ENCODE measurements at regions not wholly inside any gene's neighbourhood (a gene's known extent, or its start where the extent isn't known, plus 50 kb on each side); places are given as distances from the start of the nearest gene placed in this dataset.
A peak's percentile ranks its signal among the peaks of the same experiment; 100 is the strongest.

DNA sequence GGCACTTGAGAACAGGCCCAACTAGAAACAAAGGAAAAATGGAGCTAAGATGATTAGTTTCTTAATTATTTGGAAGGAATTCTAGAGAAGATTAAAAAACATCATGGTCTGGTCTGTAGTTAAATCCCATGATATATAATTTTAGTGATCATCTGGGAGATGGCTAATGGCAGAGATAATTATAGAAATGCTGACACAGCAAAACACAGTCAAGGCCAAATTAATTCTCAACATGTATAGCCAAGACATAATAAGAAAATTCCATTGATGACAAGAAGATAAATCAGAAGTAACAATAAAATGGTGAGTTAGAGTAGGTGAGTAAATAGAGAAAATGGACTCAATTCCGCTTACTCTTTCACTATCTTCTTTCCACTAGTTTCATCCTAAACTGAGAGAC lies 59.2 kb upstream of the ITGA4 start:
- DNase-seq, result no peak
- Histone ChIP-seq H3K27ac (ENCODE audit: low read length) (peak overlapping the region; percentile 72), H3K4me2 (ENCODE audit: insufficient read depth, low read length) (no peak overlapping the region), H3K9me3 (ENCODE audit: insufficient read depth, low read length, severe bottlenecking) (no peaks in the 10 kb centered on the region), H3K4me3 (ENCODE audit: low read depth in 1 of 2, low read length in 2 of 2) (no peak overlapping the region), H3K4me1 (ENCODE audit: insufficient read depth, low read length) (peaks cover 75% of the 10 kb centered on the region), H2AFZ (ENCODE audit: low read depth, low read length) (no peak overlapping the region), H4K20me1 (ENCODE audit: insufficient read depth, low read length) (no peaks in the 10 kb centered on the region), H3K9ac (ENCODE audit: low read depth, low read length) (no peak overlapping the region; the same call in 1 of the 2 replicates), H3K27me3 (ENCODE audit: insufficient read depth, low read length, poor library complexity) (no peaks in the 10 kb centered on the region), H3K36me3 (ENCODE audit: insufficient read depth, low read length) (no peaks in the 10 kb centered on the region), H3K79me2 (ENCODE audit: insufficient read depth, low read length) (no peaks in the 10 kb centered on the region)
- no peak for ATAC-seq (ENCODE audit: insufficient read depth, low read depth)
- TF ChIP-seq, protein P1, sequence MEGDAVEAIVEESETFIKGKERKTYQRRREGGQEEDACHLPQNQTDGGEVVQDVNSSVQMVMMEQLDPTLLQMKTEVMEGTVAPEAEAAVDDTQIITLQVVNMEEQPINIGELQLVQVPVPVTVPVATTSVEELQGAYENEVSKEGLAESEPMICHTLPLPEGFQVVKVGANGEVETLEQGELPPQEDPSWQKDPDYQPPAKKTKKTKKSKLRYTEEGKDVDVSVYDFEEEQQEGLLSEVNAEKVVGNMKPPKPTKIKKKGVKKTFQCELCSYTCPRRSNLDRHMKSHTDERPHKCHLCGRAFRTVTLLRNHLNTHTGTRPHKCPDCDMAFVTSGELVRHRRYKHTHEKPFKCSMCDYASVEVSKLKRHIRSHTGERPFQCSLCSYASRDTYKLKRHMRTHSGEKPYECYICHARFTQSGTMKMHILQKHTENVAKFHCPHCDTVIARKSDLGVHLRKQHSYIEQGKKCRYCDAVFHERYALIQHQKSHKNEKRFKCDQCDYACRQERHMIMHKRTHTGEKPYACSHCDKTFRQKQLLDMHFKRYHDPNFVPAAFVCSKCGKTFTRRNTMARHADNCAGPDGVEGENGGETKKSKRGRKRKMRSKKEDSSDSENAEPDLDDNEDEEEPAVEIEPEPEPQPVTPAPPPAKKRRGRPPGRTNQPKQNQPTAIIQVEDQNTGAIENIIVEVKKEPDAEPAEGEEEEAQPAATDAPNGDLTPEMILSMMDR (IDR thresholded peaks at IDR 0.05; ENCODE audit: borderline replicate concordance, extremely low read depth, low read length, poor library complexity, severe bottlenecking), result no peak

GRCh38 chr2:181399027-181399426 lies 58.2 kb upstream of the ITGA4 start:
- Histone ChIP-seq H3K9ac (ENCODE audit: low read depth, low read length) (peak overlapping the region; percentile 15), H3K27me3 (ENCODE audit: insufficient read depth, low read length, poor library complexity) (no peaks in the 10 kb centered on the region), H3K4me1 (ENCODE audit: insufficient read depth, low read length) (peaks cover 66% of the 10 kb centered on the region), H3K79me2 (ENCODE audit: insufficient read depth, low read length) (no peaks in the 10 kb centered on the region), H4K20me1 (ENCODE audit: insufficient read depth, low read length) (no peaks in the 10 kb centered on the region), H3K36me3 (ENCODE audit: insufficient read depth, low read length) (no peaks in the 10 kb centered on the region), H3K4me2 (ENCODE audit: insufficient read depth, low read length) (peak overlapping the region; percentile 21), H3K9me3 (ENCODE audit: insufficient read depth, low read length, severe bottlenecking) (no peaks in the 10 kb centered on the region), H3K4me3 (ENCODE audit: low read depth in 1 of 2, low read length in 2 of 2) (no peak overlapping the region), H3K27ac (ENCODE audit: low read length) (peak overlapping the region; percentile 72), H2AFZ (ENCODE audit: low read depth, low read length) (peak overlapping the region; percentile 37; the same call in 1 of the 2 replicates)
- ATAC-seq (ENCODE audit: insufficient read depth, low read depth), result peak; percentile 91
- DNase-seq, result peak; percentile 77
- TF ChIP-seq, protein P1 (IDR thresholded peaks at IDR 0.05; ENCODE audit: borderline replicate concordance, extremely low read depth, low read length, poor library complexity, severe bottlenecking), result no peak
- no peak for TF ChIP-seq EZH2 (IDR thresholded peaks at IDR 0.05; ENCODE audit: borderline replicate concordance, low read depth, low read length, severe bottlenecking)

GRCh38 chr2:181404472-181404871 lies 52.7 kb upstream of the ITGA4 start:
- H3K4me2 ChIP-seq (ENCODE audit: insufficient read depth, low read length), result no peak overlapping the region
- no peak overlapping the region for H3K27ac ChIP-seq (ENCODE audit: low read length)
- H3K9me3 ChIP-seq (ENCODE audit: insufficient read depth, low read length, severe bottlenecking), result no peaks in the 10 kb centered on the region
- H3K79me2 ChIP-seq (ENCODE audit: insufficient read depth, low read length), result no peaks in the 10 kb centered on the region
- DNase-seq (no peak), ATAC-seq (ENCODE audit: insufficient read depth, low read depth) (no peak)
- H3K9ac ChIP-seq (ENCODE audit: low read depth, low read length), result no peak overlapping the region
- peaks cover 35% of the 10 kb centered on the region for H3K4me1 ChIP-seq (ENCODE audit: insufficient read depth, low read length)
- H2AFZ ChIP-seq (ENCODE audit: low read depth, low read length), result no peak overlapping the region
- H3K36me3 ChIP-seq (ENCODE audit: insufficient read depth, low read length), result no peaks in the 10 kb centered on the region
- H3K4me3 ChIP-seq (ENCODE audit: low read depth in 1 of 2, low read length in 2 of 2), result no peak overlapping the region
- TF ChIP-seq, protein P1 (IDR thresholded peaks at IDR 0.05; ENCODE audit: borderline replicate concordance, extremely low read depth, low read length, poor library complexity, severe bottlenecking), result no peak
- no peak for TF ChIP-seq EZH2 (IDR thresholded peaks at IDR 0.05; ENCODE audit: borderline replicate concordance, low read depth, low read length, severe bottlenecking)
- H4K20me1 ChIP-seq (ENCODE audit: insufficient read depth, low read length), result no peaks in the 10 kb centered on the region
- no peaks in the 10 kb centered on the region for H3K27me3 ChIP-seq (ENCODE audit: insufficient read depth, low read length, poor library complexity)

- H3K4me2 ChIP-seq (ENCODE audit: insufficient read depth, low read length), result no peak overlapping the region
Measured at GRCh38 chr2:181407171-181407570, 50.0 kb upstream of the ITGA4 start.

More at GRCh38 chr2:181407171-181407570, 50.0 kb upstream of the ITGA4 start:
- H2AFZ ChIP-seq (ENCODE audit: low read depth, low read length), result no peak overlapping the region
- ATAC-seq (ENCODE audit: insufficient read depth, low read depth) (no peak), DNase-seq (no peak)
- H3K27me3 ChIP-seq (ENCODE audit: insufficient read depth, low read length, poor library complexity), result no peaks in the 10 kb centered on the region
- no peaks in the 10 kb centered on the region for H3K9me3 ChIP-seq (ENCODE audit: insufficient read depth, low read length, severe bottlenecking)
- no peak for TF ChIP-seq EZH2 (IDR thresholded peaks at IDR 0.05; ENCODE audit: borderline replicate concordance, low read depth, low read length, severe bottlenecking)
- TF ChIP-seq, protein P1 (IDR thresholded peaks at IDR 0.05; ENCODE audit: borderline replicate concordance, extremely low read depth, low read length, poor library complexity, severe bottlenecking), result no peak
- no peak overlapping the region for H3K4me3 ChIP-seq (ENCODE audit: low read depth in 1 of 2, low read length in 2 of 2)
- no peaks in the 10 kb centered on the region; the same call in 1 of the 2 replicates for H3K36me3 ChIP-seq (ENCODE audit: insufficient read depth, low read length)
- H3K27ac ChIP-seq (ENCODE audit: low read length), result peak overlapping the region; percentile 52
- H4K20me1 ChIP-seq (ENCODE audit: insufficient read depth, low read length), result no peaks in the 10 kb centered on the region
- H3K9ac ChIP-seq (ENCODE audit: low read depth, low read length), result no peak overlapping the region
- 0 out of 2 replicates have a peak, but pooled peaks cover 3% of the 10 kb centered on the region for H3K79me2 ChIP-seq (ENCODE audit: insufficient read depth, low read length)
- peaks cover 51% of the 10 kb centered on the region for H3K4me1 ChIP-seq (ENCODE audit: insufficient read depth, low read length)
